SK-N-MC (cell line): ENCODE measurements at regions not wholly inside any gene's neighbourhood (a gene's known extent, or its start where the extent isn't known, plus 50 kb on each side); places are given as distances from the start of the nearest gene placed in this dataset.

Experiments used
- DNase-seq: peaks from one replicate; pipeline ENCODE4 v3.0.0-alpha.2; 2011; ENCODE audit warnings: low read depth, low spot score
- H3K27ac ChIP-seq: fragments of 200-600 bp; sonication (generic); 2 replicates; pipeline ENCODE4 v1.5.1; 2016; ENCODE audit warnings: mixed run types
- H3K36me3 ChIP-seq: fragments of 200-600 bp; sonication (generic); 2 replicates; pipeline ENCODE4 v1.6.1; 2017; ENCODE audit warnings: antibody characterized with exemption, low read length, mixed read lengths; ENCODE audit not compliant: insufficient read depth
- H3K4me3 ChIP-seq: fragments of 200-600 bp; sonication (generic); 2 replicates; pipeline ENCODE4 v1.5.1; 2016
- H3K9ac ChIP-seq: fragments of 200-600 bp; sonication (generic); 2 replicates; pipeline ENCODE4 v1.8.0; 2017; ENCODE audit warnings: mixed run types, mixed read lengths; ENCODE audit not compliant: insufficient read length
- H3K9me3 ChIP-seq: fragments of 200-600 bp; sonication (generic); 2 replicates; pipeline ENCODE4 v1.6.1; 2017; ENCODE audit warnings: low read depth, mild to moderate bottlenecking, antibody characterized with exemption, low read length, moderate library complexity, mixed read lengths
- EZH2 ChIP-seq: fragments of 200-600 bp; sonication (generic); IDR thresholded peaks from one replicate; pipeline ENCODE4 v1.6.1; 2017; ENCODE audit warnings: antibody characterized with exemption
- FOXP2 ChIP-seq: optimal IDR thresholded peaks from 2 replicates; pipeline ENCODE3; 2011; ENCODE audit warnings: mild to moderate bottlenecking, moderate library complexity; ENCODE audit not compliant: insufficient read depth; ENCODE audit errors: extremely low read length, control extremely low read depth
- POLR2AphosphoS5 ChIP-seq: IDR thresholded peaks from 2 replicates; pipeline ENCODE4 v1.6.1; 2012; ENCODE audit warnings: mild to moderate bottlenecking, low read depth, low read length, borderline replicate concordance

DNA sequence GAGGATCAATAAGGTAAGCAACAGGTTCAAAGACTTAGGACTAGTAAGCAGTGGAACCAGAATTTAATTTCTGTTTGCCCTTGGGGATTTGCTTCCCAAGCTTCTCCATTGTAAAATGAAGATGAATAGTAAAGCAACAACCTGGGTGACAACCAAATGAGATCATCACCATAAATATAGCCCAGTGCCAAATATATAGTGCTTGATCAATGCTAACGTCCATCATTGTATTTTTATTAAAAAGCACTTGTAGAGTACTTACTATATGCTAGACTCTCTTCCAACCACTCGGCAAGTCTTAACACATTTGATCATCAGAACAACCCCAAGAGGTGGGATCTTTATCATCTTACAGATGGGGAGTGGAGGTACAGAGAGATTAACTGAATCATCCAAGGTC, 51.5 kb upstream of the NMNAT3 start:
- no peak overlapping the region for H3K4me3 ChIP-seq
- no peak overlapping the region for H3K9ac ChIP-seq
- H3K36me3 ChIP-seq, result no peaks in the 10 kb centered on the region
- no peak for TF ChIP-seq EZH2
- no peak for TF ChIP-seq FOXP2
- TF ChIP-seq POLR2AphosphoS5, result no peak
- H3K27ac ChIP-seq, result no peak overlapping the region
- DNase-seq, result no peak
- H3K9me3 ChIP-seq, result no peaks in the 10 kb centered on the region

DNA sequence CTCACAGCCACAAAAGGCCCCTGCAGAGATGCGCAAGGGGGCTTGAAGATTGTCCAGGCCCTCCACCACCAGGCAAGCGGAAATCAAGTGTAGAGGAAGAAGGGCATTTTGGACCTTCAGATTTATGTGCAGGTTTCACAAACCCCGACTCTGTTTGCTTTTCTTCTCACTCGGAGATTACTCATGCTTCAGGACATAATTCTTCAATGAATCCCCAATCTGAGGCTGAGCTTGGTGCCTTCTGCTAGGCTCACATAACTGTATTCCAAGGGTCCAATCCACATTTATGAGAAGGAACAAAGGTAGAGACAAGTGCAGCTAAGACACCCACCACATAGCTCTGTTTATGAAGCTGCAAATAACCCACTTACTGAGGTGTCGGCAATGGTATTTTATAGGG, 50.6 kb upstream of the NMNAT3 start:
- H3K27ac ChIP-seq, result no peak overlapping the region
- H3K9me3 ChIP-seq, result no peaks in the 10 kb centered on the region
- no peak for DNase-seq
- no peaks in the 10 kb centered on the region for H3K36me3 ChIP-seq
- TF ChIP-seq FOXP2 (no peak), POLR2AphosphoS5 (no peak), EZH2 (no peak)
- no peak overlapping the region for H3K9ac ChIP-seq
- H3K4me3 ChIP-seq, result no peak overlapping the region
